ENCODE measurements at regions not wholly inside any gene's neighbourhood (a gene's known extent, or its start where the extent isn't known, plus 50 kb on each side); places are given as distances from the start of the nearest gene placed in this dataset.

GRCh38 chr5:72030237-72030636, 77.0 kb upstream of the MAP1B start:
- H3K27ac Mint-ChIP-seq, result no peak overlapping the region
- no peak overlapping the region for H3K4me3 Mint-ChIP-seq
- H3K36me3 Mint-ChIP-seq, result no peaks in the 10 kb centered on the region
- POLR2A ChIA-PET, result no interaction called here
- H3K4me1 Mint-ChIP-seq (ENCODE audit: low read depth), result no peaks in the 10 kb centered on the region
- H3K9me3 Mint-ChIP-seq, result peaks cover 4% of the 10 kb centered on the region
- H3K27me3 Mint-ChIP-seq, result peaks cover 13% of the 10 kb centered on the region
- intact Hi-C loops (cut with micrococcal nuclease), result no loop called here
- CTCF ChIA-PET, result interaction anchor here (1.2 kb wide), 1 partner anchor 12 kb away, joined by 4 read pairs; no protein-coding TSS in a partner anchor
- no peak for DNase-seq

- CTCF ChIA-PET, result interaction anchor here (0.8 kb wide), 1 partner anchor 16 kb away, joined by 3 read pairs; no protein-coding TSS in a partner anchor
- Mint-ChIP-seq H3K36me3 (no peaks in the 10 kb centered on the region), H3K27me3 (peaks cover 15% of the 10 kb centered on the region), H3K27ac (no peak overlapping the region), H3K4me1 (ENCODE audit: low read depth) (no peaks in the 10 kb centered on the region), H3K9me3 (peaks cover 4% of the 10 kb centered on the region), H3K4me3 (no peak overlapping the region)
- no peak for DNase-seq
- POLR2A ChIA-PET, result no interaction called here
- intact Hi-C loops (cut with micrococcal nuclease), result no loop called here
Observed at GRCh38 chr5:72032788-72033187, 74.5 kb upstream of the MAP1B start.

- H3K9me3 Mint-ChIP-seq, result no peaks in the 10 kb centered on the region
- no peak for DNase-seq
- intact Hi-C loops (cut with micrococcal nuclease), result no loop called here
- no peak overlapping the region for H3K4me3 Mint-ChIP-seq
- ChIA-PET CTCF (no interaction called here), POLR2A (no interaction called here)
- H3K27me3 Mint-ChIP-seq, result peaks cover 19% of the 10 kb centered on the region
- H3K36me3 Mint-ChIP-seq, result no peaks in the 10 kb centered on the region
- H3K4me1 Mint-ChIP-seq (ENCODE audit: low read depth), result no peaks in the 10 kb centered on the region
- no peak overlapping the region for H3K27ac Mint-ChIP-seq
Observed at GRCh38 chr5:72034770-72035169, 72.5 kb upstream of the MAP1B start.

GRCh38 chr5:72035831-72036230, 71.4 kb upstream of the MAP1B start:
- intact Hi-C loops (cut with micrococcal nuclease), result no loop called here
- POLR2A ChIA-PET, result no interaction called here
- Mint-ChIP-seq H3K4me3 (no peak overlapping the region), H3K27ac (no peak overlapping the region), H3K27me3 (peaks cover 13% of the 10 kb centered on the region), H3K4me1 (ENCODE audit: low read depth) (no peaks in the 10 kb centered on the region), H3K9me3 (no peaks in the 10 kb centered on the region), H3K36me3 (no peaks in the 10 kb centered on the region)
- no peak for DNase-seq
- CTCF ChIA-PET, result no interaction called here

- no peaks in the 10 kb centered on the region for H3K9me3 Mint-ChIP-seq
- H3K27me3 Mint-ChIP-seq, result peaks cover 12% of the 10 kb centered on the region
- CTCF ChIA-PET, result no interaction called here
- DNase-seq, result no peak
- POLR2A ChIA-PET, result no interaction called here
- no peaks in the 10 kb centered on the region for H3K36me3 Mint-ChIP-seq
- intact Hi-C loops (cut with micrococcal nuclease), result no loop called here
- no peak overlapping the region for H3K4me3 Mint-ChIP-seq
- no peaks in the 10 kb centered on the region for H3K4me1 Mint-ChIP-seq (ENCODE audit: low read depth)
- no peak overlapping the region for H3K27ac Mint-ChIP-seq
Observed at GRCh38 chr5:72036951-72037350, 70.3 kb upstream of the MAP1B start.

GRCh38 chr5:72040513-72040912, 66.8 kb upstream of the MAP1B start:
- intact Hi-C loops (cut with micrococcal nuclease), result no loop called here
- Mint-ChIP-seq H3K36me3 (no peaks in the 10 kb centered on the region), H3K4me1 (ENCODE audit: low read depth) (no peaks in the 10 kb centered on the region), H3K9me3 (no peaks in the 10 kb centered on the region), H3K27ac (no peak overlapping the region), H3K4me3 (no peak overlapping the region), H3K27me3 (peaks cover 10% of the 10 kb centered on the region)
- DNase-seq, result no peak
- ChIA-PET POLR2A (no interaction called here), CTCF (no interaction called here)

GRCh38 chr5:72041654-72042053, 65.6 kb upstream of the MAP1B start:
- POLR2A ChIA-PET, result no interaction called here
- DNase-seq, result no peak
- H3K27ac Mint-ChIP-seq, result no peak overlapping the region
- no peaks in the 10 kb centered on the region for H3K4me1 Mint-ChIP-seq (ENCODE audit: low read depth)
- intact Hi-C loops (cut with micrococcal nuclease), result no loop called here
- H3K27me3 Mint-ChIP-seq, result peaks cover 10% of the 10 kb centered on the region
- CTCF ChIA-PET, result no interaction called here
- H3K36me3 Mint-ChIP-seq, result no peaks in the 10 kb centered on the region
- H3K4me3 Mint-ChIP-seq, result no peak overlapping the region
- no peaks in the 10 kb centered on the region for H3K9me3 Mint-ChIP-seq

- ChIA-PET POLR2A (no interaction called here), CTCF (no interaction called here)
- intact Hi-C loops (cut with micrococcal nuclease), result no loop called here
- Mint-ChIP-seq H3K27ac (no peak overlapping the region), H3K27me3 (peaks cover 11% of the 10 kb centered on the region), H3K36me3 (no peaks in the 10 kb centered on the region), H3K4me3 (no peak overlapping the region), H3K9me3 (peaks cover under 1% of the 10 kb centered on the region), H3K4me1 (ENCODE audit: low read depth) (no peaks in the 10 kb centered on the region)
- DNase-seq, result no peak
Observed at GRCh38 chr5:72042097-72042496, 65.2 kb upstream of the MAP1B start.

- CTCF ChIA-PET, result no interaction called here
- no peak for DNase-seq
- no peaks in the 10 kb centered on the region for H3K4me1 Mint-ChIP-seq (ENCODE audit: low read depth)
- intact Hi-C loops (cut with micrococcal nuclease), result no loop called here
- H3K4me3 Mint-ChIP-seq, result no peak overlapping the region
- no peak overlapping the region for H3K27ac Mint-ChIP-seq
- no peaks in the 10 kb centered on the region for H3K36me3 Mint-ChIP-seq
- H3K9me3 Mint-ChIP-seq, result peaks cover 8% of the 10 kb centered on the region
- POLR2A ChIA-PET, result no interaction called here
- peaks cover 11% of the 10 kb centered on the region for H3K27me3 Mint-ChIP-seq
Observed at GRCh38 chr5:72045692-72046091, 61.6 kb upstream of the MAP1B start.

GRCh38 chr5:72046106-72046505, 61.2 kb upstream of the MAP1B start:
- Mint-ChIP-seq H3K4me1 (ENCODE audit: low read depth) (no peaks in the 10 kb centered on the region), H3K9me3 (peaks cover 8% of the 10 kb centered on the region), H3K36me3 (no peaks in the 10 kb centered on the region), H3K4me3 (no peak overlapping the region), H3K27me3 (peaks cover 12% of the 10 kb centered on the region), H3K27ac (no peak overlapping the region)
- CTCF ChIA-PET, result no interaction called here
- POLR2A ChIA-PET, result no interaction called here
- intact Hi-C loops (cut with micrococcal nuclease), result no loop called here
- no peak for DNase-seq

- POLR2A ChIA-PET, result no interaction called here
- no peak overlapping the region for H3K4me3 Mint-ChIP-seq
- H3K4me1 Mint-ChIP-seq (ENCODE audit: low read depth), result no peaks in the 10 kb centered on the region
- no peaks in the 10 kb centered on the region for H3K9me3 Mint-ChIP-seq
- H3K27me3 Mint-ChIP-seq, result peaks cover 10% of the 10 kb centered on the region
- no peak for DNase-seq
- no peak overlapping the region for H3K27ac Mint-ChIP-seq
- intact Hi-C loops (cut with micrococcal nuclease), result no loop called here
- CTCF ChIA-PET, result no interaction called here
- H3K36me3 Mint-ChIP-seq, result no peaks in the 10 kb centered on the region
Observed at GRCh38 chr5:72055636-72056035, 51.6 kb upstream of the MAP1B start.

All from activated CD4-positive, alpha-beta memory T cell treated with anti-CD3 and anti-CD28 coated beads for 36 hours (primary cell).